ENCODE measurements at regions not wholly inside any gene's neighbourhood (a gene's known extent, or its start where the extent isn't known, plus 50 kb on each side); places are given as distances from the start of the nearest gene placed in this dataset.
"Not testable (repeated sequence)": the region's sequence is repeated elsewhere in the genome, so short reads cannot be mapped to it uniquely, and the experiment has no call there.

DNA sequence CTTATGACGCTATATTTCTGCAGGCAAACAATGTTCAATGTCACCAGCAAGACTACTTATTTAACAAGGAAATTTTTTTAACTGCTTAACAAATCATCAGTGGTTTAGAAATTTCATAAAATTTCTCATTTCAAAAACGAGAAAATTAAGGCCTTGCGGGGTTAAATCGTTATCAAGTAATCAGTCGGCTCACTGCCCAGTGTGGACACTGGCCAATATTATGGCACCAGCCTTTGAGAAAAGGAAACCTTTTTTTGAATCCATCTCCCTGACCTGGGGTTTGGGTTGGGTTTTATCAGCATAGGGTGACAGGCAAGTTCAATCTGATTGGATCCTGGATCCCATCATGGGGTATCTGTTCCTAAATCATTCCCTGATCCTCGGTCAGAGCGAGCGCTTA, 461.2 kb downstream of the SETD4 start:
- TF ChIP-seq, protein P1, sequence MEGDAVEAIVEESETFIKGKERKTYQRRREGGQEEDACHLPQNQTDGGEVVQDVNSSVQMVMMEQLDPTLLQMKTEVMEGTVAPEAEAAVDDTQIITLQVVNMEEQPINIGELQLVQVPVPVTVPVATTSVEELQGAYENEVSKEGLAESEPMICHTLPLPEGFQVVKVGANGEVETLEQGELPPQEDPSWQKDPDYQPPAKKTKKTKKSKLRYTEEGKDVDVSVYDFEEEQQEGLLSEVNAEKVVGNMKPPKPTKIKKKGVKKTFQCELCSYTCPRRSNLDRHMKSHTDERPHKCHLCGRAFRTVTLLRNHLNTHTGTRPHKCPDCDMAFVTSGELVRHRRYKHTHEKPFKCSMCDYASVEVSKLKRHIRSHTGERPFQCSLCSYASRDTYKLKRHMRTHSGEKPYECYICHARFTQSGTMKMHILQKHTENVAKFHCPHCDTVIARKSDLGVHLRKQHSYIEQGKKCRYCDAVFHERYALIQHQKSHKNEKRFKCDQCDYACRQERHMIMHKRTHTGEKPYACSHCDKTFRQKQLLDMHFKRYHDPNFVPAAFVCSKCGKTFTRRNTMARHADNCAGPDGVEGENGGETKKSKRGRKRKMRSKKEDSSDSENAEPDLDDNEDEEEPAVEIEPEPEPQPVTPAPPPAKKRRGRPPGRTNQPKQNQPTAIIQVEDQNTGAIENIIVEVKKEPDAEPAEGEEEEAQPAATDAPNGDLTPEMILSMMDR (IDR thresholded peaks at IDR 0.05; ENCODE audit: low read depth, low read length), result no peak
- no peak overlapping the region for H3K4me3 ChIP-seq (ENCODE audit: low read depth, low read length)

DNA sequence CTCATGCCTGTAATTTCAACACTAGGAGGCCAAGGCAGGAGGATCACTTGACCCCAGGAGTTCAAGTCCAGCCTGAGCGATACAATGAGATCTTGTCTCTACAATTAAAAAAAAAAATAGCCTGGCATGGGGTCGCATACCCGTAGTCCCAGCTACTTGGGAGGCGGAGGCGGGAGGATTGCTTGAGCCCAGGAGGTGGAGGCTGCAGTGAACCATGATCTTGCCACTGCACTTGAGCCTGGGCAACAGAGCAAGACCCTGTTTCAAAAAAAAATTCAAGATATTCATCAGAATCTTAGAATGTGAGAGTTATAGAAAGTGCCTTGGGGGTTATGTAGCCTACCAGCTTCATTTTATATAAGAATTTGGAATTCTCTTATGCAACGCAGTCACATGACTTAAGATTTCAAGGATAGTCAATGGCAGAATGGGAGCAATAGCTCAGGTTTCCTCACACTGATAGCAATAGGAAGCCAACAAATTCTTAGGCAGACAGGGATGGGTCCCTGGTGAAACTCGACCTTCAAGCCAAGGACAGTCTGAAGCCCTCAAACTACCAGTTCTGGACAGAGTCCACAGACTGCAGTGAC, 462.5 kb downstream of the SETD4 start:
- H3K4me3 ChIP-seq (ENCODE audit: low read depth, low read length), result no peak overlapping the region

GRCh38 chr21:35594905-35595304, 465.4 kb downstream of the SETD4 start:
- TF ChIP-seq, protein P1 (IDR thresholded peaks at IDR 0.05; ENCODE audit: low read depth, low read length), result no peak
- H3K4me3 ChIP-seq (ENCODE audit: low read depth, low read length), result no peak overlapping the region

More for the DNA sequence above, 462.5 kb downstream of the SETD4 start:
- TF ChIP-seq, protein P1 (IDR thresholded peaks at IDR 0.05; ENCODE audit: low read depth, low read length), result no peak

DNA sequence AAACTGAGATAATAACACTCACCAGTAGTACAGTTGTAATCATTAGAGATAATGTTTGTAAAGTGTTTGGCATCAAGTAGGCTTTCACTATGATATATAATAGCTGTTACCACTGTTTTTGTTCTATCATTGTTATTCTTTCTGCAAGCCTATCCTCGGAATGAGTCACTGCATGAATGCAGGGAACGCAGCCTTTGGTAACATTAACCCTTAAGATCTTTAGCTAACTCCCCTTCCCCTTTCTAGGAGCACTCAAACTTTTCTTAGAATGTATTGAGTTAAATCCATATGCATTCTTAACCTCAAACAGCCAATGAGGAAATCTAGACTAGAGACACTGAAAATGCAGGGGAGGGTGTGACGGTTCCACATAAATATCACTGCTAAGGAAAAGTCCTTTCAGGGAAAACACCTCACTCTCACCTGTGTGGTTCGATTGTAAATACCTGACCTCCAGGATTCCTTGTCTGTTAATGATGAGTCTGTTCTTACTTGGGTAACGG, 467.3 kb downstream of the SETD4 start:
- no peak overlapping the region for H3K4me3 ChIP-seq (ENCODE audit: low read depth, low read length)
- TF ChIP-seq, protein P1 (IDR thresholded peaks at IDR 0.05; ENCODE audit: low read depth, low read length), result no peak

GRCh38 chr21:35590284-35590683, 470.0 kb downstream of the SETD4 start:
- not testable (repeated sequence) for H3K4me3 ChIP-seq (ENCODE audit: low read depth, low read length)

DNA sequence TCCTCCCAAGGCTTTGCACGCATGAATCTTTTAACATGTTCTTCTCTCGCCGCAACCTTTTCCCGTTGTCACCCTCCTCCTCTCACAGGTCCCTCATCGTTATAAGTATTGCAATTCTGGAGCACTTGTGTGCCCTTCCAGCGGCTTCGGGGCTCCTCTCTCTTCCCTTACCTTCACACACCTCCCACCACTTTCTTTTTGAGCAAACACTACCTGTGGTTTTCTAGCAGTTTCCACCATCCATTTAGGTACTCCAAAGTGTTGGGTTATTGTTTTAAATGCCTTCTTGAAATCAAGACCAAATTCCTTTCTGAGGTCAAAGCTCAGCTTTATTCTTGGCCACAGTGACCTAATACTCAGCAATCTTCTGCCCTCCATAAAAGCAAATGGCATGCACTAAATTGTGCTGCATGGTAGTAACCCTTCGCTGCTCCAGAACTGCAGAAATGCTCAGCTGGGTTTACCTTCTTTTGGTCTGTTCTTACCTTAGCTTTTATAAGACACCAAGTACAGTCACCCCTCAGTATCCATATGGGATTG, 472.4 kb downstream of the SETD4 start:
- no peak overlapping the region for H3K4me3 ChIP-seq (ENCODE audit: low read depth, low read length)
- TF ChIP-seq, protein P1 (IDR thresholded peaks at IDR 0.05; ENCODE audit: low read depth, low read length), result no peak

- no peak overlapping the region for H3K4me3 ChIP-seq (ENCODE audit: low read depth, low read length)
- TF ChIP-seq, protein P1 (IDR thresholded peaks at IDR 0.05; ENCODE audit: low read depth, low read length), result no peak
These were observed 474.0 kb downstream of the SETD4 start for GRCh38 chr21:35586305-35586704.

DNA sequence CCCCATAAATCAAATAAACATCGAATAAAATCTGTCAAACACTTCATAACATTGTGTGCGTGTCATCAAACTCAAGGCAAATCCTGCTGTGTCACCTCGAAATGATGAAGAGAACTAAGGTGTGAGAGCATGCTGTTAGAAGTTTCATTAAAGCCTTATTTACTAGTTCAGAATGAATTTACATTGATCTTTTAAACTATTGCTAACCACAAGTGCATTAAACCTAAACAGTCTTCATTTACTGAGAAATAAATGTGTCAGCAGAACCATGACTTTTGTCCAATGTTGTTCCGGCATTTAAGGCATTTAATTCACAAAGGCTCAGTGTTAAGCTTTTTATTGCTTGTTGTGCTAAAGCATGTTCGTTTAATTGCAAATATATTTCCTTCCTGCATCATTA, 474.4 kb downstream of the SETD4 start:
- TF ChIP-seq, protein P1 (IDR thresholded peaks at IDR 0.05; ENCODE audit: low read depth, low read length), result no peak
- H3K4me3 ChIP-seq (ENCODE audit: low read depth, low read length), result no peak overlapping the region
